Neuronal stem cell (in vitro differentiated cells): ENCODE measurements at regions not wholly inside any gene's neighbourhood (a gene's known extent, or its start where the extent isn't known, plus 50 kb on each side); places are given as distances from the start of the nearest gene placed in this dataset.

Source experiments
- DNase-seq: peaks from one replicate; pipeline ENCODE4 v3.0.0-alpha.2; 2013; ENCODE audit warnings: low spot score
- H2AFZ ChIP-seq: one replicate; pipeline ENCODE4 v1.6.1; 2013; ENCODE audit warnings: mild to moderate bottlenecking, low read length, inconsistent platforms
- H2AK5ac ChIP-seq: 2 replicates; pipeline ENCODE4 v1.6.1; 2013; ENCODE audit warnings: low read depth, mild to moderate bottlenecking, inconsistent platforms, low read length, moderate library complexity, mixed read lengths
- H2BK120ac ChIP-seq: 2 replicates; pipeline ENCODE4 v1.6.1; 2013; ENCODE audit warnings: low read depth, mild to moderate bottlenecking, inconsistent platforms, low read length, moderate library complexity, mixed read lengths
- H2BK12ac ChIP-seq: one replicate; pipeline ENCODE4 v1.6.1; 2013; ENCODE audit warnings: low read length, inconsistent platforms
- H2BK15ac ChIP-seq: 2 replicates; pipeline ENCODE4 v1.6.1; 2013; ENCODE audit warnings: mild to moderate bottlenecking, low read length, inconsistent platforms, mixed read lengths
- H2BK5ac ChIP-seq: one replicate; pipeline ENCODE4 v1.6.1; 2013; ENCODE audit warnings: inconsistent platforms, mild to moderate bottlenecking, low read length, moderate library complexity
- H3K14ac ChIP-seq: one replicate; pipeline ENCODE4 v1.6.1; 2013; ENCODE audit warnings: low read length, inconsistent platforms
- H3K18ac ChIP-seq: 2 replicates; pipeline ENCODE4 v1.6.1; 2013; ENCODE audit warnings: low read length, inconsistent platforms
- H3K23ac ChIP-seq: 2 replicates; pipeline ENCODE4 v1.6.1; 2013; ENCODE audit warnings: low read depth, mild to moderate bottlenecking, mixed read lengths, low read length, inconsistent platforms; ENCODE audit not compliant: poor library complexity
- H3K27ac ChIP-seq: replicated peaks from 3 replicates; pipeline ENCODE4 v1.5.1; 2013; ENCODE audit warnings: low read length, inconsistent platforms
- H3K27me3 ChIP-seq, 3 experiments: 2 replicates each; pipeline ENCODE4 v1.6.1; 2013; ENCODE audit warnings: low read length in 3 of 3, mild to moderate bottlenecking in 2 of 3, inconsistent platforms in 1 of 3, low read depth in 1 of 3, mixed read lengths in 1 of 3, moderate library complexity in 1 of 3; ENCODE audit not compliant: control insufficient read depth in 3 of 3, insufficient read depth in 3 of 3
- H3K36me3 ChIP-seq, 2 donors: replicated peaks in 1 of 2; 2 replicates each; pipeline ENCODE4 v1.6.1; 2013; ENCODE audit warnings: low read length in 2 of 2; ENCODE audit not compliant: control insufficient read depth in 2 of 2, insufficient read depth in 2 of 2
- H3K4ac ChIP-seq: 2 replicates; pipeline ENCODE4 v1.6.1; 2013; ENCODE audit warnings: inconsistent platforms, mild to moderate bottlenecking, low read length, moderate library complexity
- H3K4me1 ChIP-seq, 2 donors: 1 replicate in 1 of 2; 2 replicates in 1 of 2; pipeline ENCODE4 v1.6.1; 2013; ENCODE audit warnings: low read length in 2 of 2, low read depth in 1 of 2; ENCODE audit not compliant: control insufficient read depth in 2 of 2, insufficient read depth in 1 of 2
- H3K4me2 ChIP-seq: one replicate; pipeline ENCODE4 v1.6.1; 2013; ENCODE audit warnings: mild to moderate bottlenecking, low read length, inconsistent platforms; ENCODE audit not compliant: insufficient read depth, poor library complexity, severe bottlenecking
- H3K4me3 ChIP-seq, 2 donors: 2 replicates each; pipeline ENCODE4 v1.5.1; 2013; ENCODE audit warnings: low read length in 2 of 2, mild to moderate bottlenecking in 2 of 2, inconsistent platforms in 1 of 2, moderate library complexity in 1 of 2
- H3K79me1 ChIP-seq: one replicate; pipeline ENCODE4 v1.6.1; 2013; ENCODE audit warnings: low read depth, mild to moderate bottlenecking, inconsistent platforms, low read length, moderate library complexity
- H3K9ac ChIP-seq: one replicate; pipeline ENCODE4 v1.6.1; 2013; ENCODE audit warnings: mild to moderate bottlenecking, low read depth, low read length, inconsistent platforms; ENCODE audit not compliant: poor library complexity
- H3K9me3 ChIP-seq, 2 donors: replicated peaks in 1 of 2; 2 replicates each; pipeline versions ENCODE3 to v1.6.1; 2013; ENCODE audit warnings: low read length in 2 of 2, mild to moderate bottlenecking in 2 of 2, inconsistent platforms in 1 of 2, low read depth in 1 of 2, mixed read lengths in 1 of 2, moderate library complexity in 1 of 2; ENCODE audit not compliant: control insufficient read depth in 2 of 2, insufficient read depth in 1 of 2
- H4K8ac ChIP-seq: one replicate; pipeline ENCODE4 v1.6.1; 2013; ENCODE audit warnings: low read depth, mild to moderate bottlenecking, inconsistent platforms, low read length, moderate library complexity
- H4K91ac ChIP-seq: one replicate; pipeline ENCODE4 v1.6.1; 2013; ENCODE audit warnings: low read length, low read depth, mild to moderate bottlenecking, inconsistent platforms; ENCODE audit not compliant: poor library complexity
- WGBS, 2 donors: extraction: QIAGEN DNeasy Blood & Tissue Kit; methylation state at CpG; one replicate each; pipeline ENCODE4 v1.1.7; 2013; ENCODE audit warnings: missing lambda C conversion rate in 2 of 2, mixed read lengths in 1 of 2; ENCODE audit not compliant: insufficient read length in 2 of 2, insufficient replicate concordance in 1 of 2; ENCODE audit errors: extremely low coverage in 2 of 2; 5-methylcytosine and 5-hydroxymethylcytosine counted together

DNA sequence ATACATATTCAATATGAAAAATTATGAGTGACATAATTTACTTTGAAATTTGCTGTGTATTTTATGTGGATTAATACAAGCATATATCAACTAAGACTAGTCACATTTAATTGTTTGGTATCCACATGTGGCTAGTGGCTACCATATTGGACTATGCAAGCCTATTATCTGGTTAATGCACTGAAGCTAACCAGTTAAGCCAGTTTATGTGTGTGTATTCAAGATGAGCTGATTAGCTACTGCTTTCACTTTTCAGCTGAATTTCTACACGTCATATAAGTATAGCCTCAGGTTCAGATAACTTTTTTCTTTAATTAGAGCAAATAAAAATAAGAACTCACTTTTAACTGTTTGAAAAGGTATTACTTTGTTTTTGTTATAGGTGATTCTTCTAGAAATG is 903.7 kb downstream of the TFAP2A start:
- no peak overlapping the region for H2AFZ ChIP-seq
- no peak overlapping the region for H3K4ac ChIP-seq
- no peak overlapping the region for H3K9ac ChIP-seq
- H3K27ac ChIP-seq, result no peak overlapping the region
- no peak overlapping the region for H2BK120ac ChIP-seq
- no peaks in the 10 kb centered on the region for H3K27me3 ChIP-seq
- H3K9me3 ChIP-seq, result peaks cover 0 to 2% of the 10 kb centered on the region in 2 donors
- no peaks in the 10 kb centered on the region for H3K79me1 ChIP-seq
- H2BK5ac ChIP-seq, result no peak overlapping the region
- no peak overlapping the region for H4K8ac ChIP-seq
- no peak overlapping the region for H3K18ac ChIP-seq
- H3K4me2 ChIP-seq, result no peak overlapping the region
- no peak for DNase-seq
- H2AK5ac ChIP-seq, result no peak overlapping the region
- no peak overlapping the region for H3K14ac ChIP-seq
- H3K4me1 ChIP-seq, result peaks cover 3 to 9% of the 10 kb centered on the region in 2 donors
- no peaks in the 10 kb centered on the region for H3K36me3 ChIP-seq
- no peak overlapping the region for H3K23ac ChIP-seq
- no peak overlapping the region for H2BK15ac ChIP-seq
- H3K4me3 ChIP-seq, result no peak overlapping the region
- no CpG with 5 or more reads among the region's 1 CpG for WGBS, 2 donors
- no peak overlapping the region for H2BK12ac ChIP-seq
- no peak overlapping the region for H4K91ac ChIP-seq

- no peak overlapping the region for H4K91ac ChIP-seq
- no peak overlapping the region for H2BK120ac ChIP-seq
- no peak overlapping the region for H3K9ac ChIP-seq
- H3K4me1 ChIP-seq, result peaks cover 0 to 5% of the 10 kb centered on the region in 2 donors
- H3K4me3 ChIP-seq, result no peak overlapping the region
- peak; percentile 12 for DNase-seq
- no peak overlapping the region for H4K8ac ChIP-seq
- no peak overlapping the region for H2AFZ ChIP-seq
- no peak overlapping the region for H3K27ac ChIP-seq
- no peak overlapping the region for H3K23ac ChIP-seq
- no peak overlapping the region for H2BK5ac ChIP-seq
- no peak overlapping the region for H2AK5ac ChIP-seq
- H3K4ac ChIP-seq, result no peak overlapping the region
- no peaks in the 10 kb centered on the region for H3K79me1 ChIP-seq
- no peak overlapping the region for H3K14ac ChIP-seq
- H3K36me3 ChIP-seq, result no peaks in the 10 kb centered on the region
- no peaks in the 10 kb centered on the region for H3K27me3 ChIP-seq
- no peak overlapping the region for H3K4me2 ChIP-seq
- H2BK12ac ChIP-seq, result no peak overlapping the region
- H2BK15ac ChIP-seq, result no peak overlapping the region
- peaks cover 0 to 2% of the 10 kb centered on the region in 2 donors for H3K9me3 ChIP-seq
- no CpG with 5 or more reads among the region's 6 CpGs for WGBS, 2 donors
- H3K18ac ChIP-seq, result no peak overlapping the region
These were observed 907.6 kb downstream of the TFAP2A start for GRCh38 chr6:9507136-9507895.

DNA sequence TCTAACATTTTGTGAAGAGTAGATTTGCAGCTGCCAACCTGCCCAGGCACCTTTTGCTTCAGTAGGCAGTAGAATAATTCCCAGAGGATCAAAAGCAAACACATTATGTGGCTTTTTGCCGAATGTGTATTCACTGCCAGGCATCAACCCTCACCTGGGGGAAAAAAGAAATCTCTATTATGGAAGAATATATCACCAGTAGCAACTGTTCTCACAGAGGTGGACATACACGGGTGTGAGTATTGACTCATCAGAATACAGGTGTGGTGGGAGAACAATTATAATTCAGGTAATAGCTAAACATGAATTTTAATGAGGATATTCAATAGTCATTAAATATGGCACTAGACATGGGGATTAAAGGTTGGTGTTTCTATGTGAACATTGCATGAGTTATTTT is 910.7 kb downstream of the TFAP2A start:
- H3K4me2 ChIP-seq, result no peak overlapping the region
- no peak overlapping the region for H2AK5ac ChIP-seq
- H3K4me3 ChIP-seq, result no peak overlapping the region
- DNase-seq, result no peak
- H4K91ac ChIP-seq, result no peak overlapping the region
- H2BK5ac ChIP-seq, result no peak overlapping the region
- H3K27me3 ChIP-seq, result no peaks in the 10 kb centered on the region
- H3K4ac ChIP-seq, result no peak overlapping the region
- no peak overlapping the region for H2BK120ac ChIP-seq
- H3K4me1 ChIP-seq, result peaks cover 0 to 5% of the 10 kb centered on the region in 2 donors
- peaks cover 0 to 2% of the 10 kb centered on the region in 2 donors for H3K9me3 ChIP-seq
- H2BK12ac ChIP-seq, result no peak overlapping the region
- H3K79me1 ChIP-seq, result no peaks in the 10 kb centered on the region
- no peaks in the 10 kb centered on the region for H3K36me3 ChIP-seq
- no peak overlapping the region for H4K8ac ChIP-seq
- no peak overlapping the region for H3K9ac ChIP-seq
- H3K14ac ChIP-seq, result no peak overlapping the region
- H3K27ac ChIP-seq, result no peak overlapping the region
- no peak overlapping the region for H3K23ac ChIP-seq
- H2AFZ ChIP-seq, result no peak overlapping the region
- no peak overlapping the region for H3K18ac ChIP-seq
- no CpG with 5 or more reads among the region's 2 CpGs for WGBS, 2 donors
- no peak overlapping the region for H2BK15ac ChIP-seq

- Histone ChIP-seq H2AFZ (no peak overlapping the region), H4K8ac (no peak overlapping the region), H4K91ac (no peak overlapping the region), H3K23ac (no peak overlapping the region), H3K79me1 (no peaks in the 10 kb centered on the region), H3K36me3 (no peaks in the 10 kb centered on the region), H2BK15ac (no peak overlapping the region), H3K4me1 (peaks cover 0 to 5% of the 10 kb centered on the region in 2 donors), H3K9me3 (peaks cover 0 to 2% of the 10 kb centered on the region in 2 donors), H2BK12ac (no peak overlapping the region), H3K4ac (no peak overlapping the region), H3K9ac (no peak overlapping the region), H3K18ac (no peak overlapping the region), H2BK120ac (no peak overlapping the region), H3K4me2 (no peak overlapping the region), H3K27me3 (no peaks in the 10 kb centered on the region), H3K4me3 (no peak overlapping the region), H2BK5ac (no peak overlapping the region), H3K27ac (no peak overlapping the region), H2AK5ac (no peak overlapping the region), H3K14ac (no peak overlapping the region)
- peak; percentile 17 for DNase-seq
- WGBS, 2 donors, result no CpG with 5 or more reads among the region's 7 CpGs
These were observed 911.6 kb downstream of the TFAP2A start for GRCh38 chr6:9503111-9503761.
